Mesenchymal stem cell (in vitro differentiated cells and primary cell): ENCODE measurements at regions not wholly inside any gene's neighbourhood (a gene's known extent, or its start where the extent isn't known, plus 50 kb on each side); places are given as distances from the start of the nearest gene placed in this dataset.

Experiments used
- DNase-seq: peaks from one replicate; pipeline ENCODE4 v3.0.0-alpha.2; 2013
- H2AFZ ChIP-seq: one replicate; pipeline ENCODE4 v1.6.1; 2013; ENCODE audit warnings: low read depth, mild to moderate bottlenecking, control low read depth, inconsistent platforms, low read length, moderate library complexity
- H2AK5ac ChIP-seq: 2 replicates; pipeline ENCODE4 v1.6.1; 2013; ENCODE audit warnings: low read length, moderate library complexity, mild to moderate bottlenecking, inconsistent platforms; ENCODE audit not compliant: severe bottlenecking
- H2BK120ac ChIP-seq: one replicate; pipeline ENCODE4 v1.6.1; 2013; ENCODE audit warnings: low read depth, mild to moderate bottlenecking, inconsistent platforms, low read length, moderate library complexity
- H2BK12ac ChIP-seq, 2 experiments: one replicate each; pipeline ENCODE4 v1.6.1; 2013; ENCODE audit warnings: inconsistent platforms in 2 of 2, low read length in 2 of 2, mild to moderate bottlenecking in 2 of 2, moderate library complexity in 2 of 2, control low read depth in 1 of 2
- H2BK15ac ChIP-seq: one replicate; pipeline ENCODE4 v1.6.1; 2013; ENCODE audit warnings: mild to moderate bottlenecking, low read depth, inconsistent platforms; ENCODE audit not compliant: poor library complexity, severe bottlenecking
- H2BK5ac ChIP-seq: 2 replicates; pipeline ENCODE4 v1.6.1; 2013; ENCODE audit warnings: low read depth, mild to moderate bottlenecking, low read length, control low read depth, inconsistent platforms; ENCODE audit not compliant: poor library complexity, severe bottlenecking
- H3K14ac ChIP-seq, 2 experiments: one replicate each; pipeline ENCODE4 v1.6.1; 2013; ENCODE audit warnings: inconsistent platforms in 2 of 2, low read length in 2 of 2, control low read depth in 1 of 2, mild to moderate bottlenecking in 1 of 2, moderate library complexity in 1 of 2
- H3K18ac ChIP-seq, 2 experiments: one replicate each; pipeline ENCODE4 v1.6.1; 2013; ENCODE audit warnings: inconsistent platforms in 2 of 2, low read length in 2 of 2, control low read depth in 1 of 2, low read depth in 1 of 2, mild to moderate bottlenecking in 1 of 2
- H3K23ac ChIP-seq, 2 experiments: one replicate each; pipeline ENCODE4 v1.6.1; 2013; ENCODE audit warnings: inconsistent platforms in 2 of 2, low read length in 2 of 2, mild to moderate bottlenecking in 2 of 2, moderate library complexity in 2 of 2, control low read depth in 1 of 2
- H3K27ac ChIP-seq: 2 replicates; pipeline ENCODE4 v1.5.1; 2013; ENCODE audit warnings: mild to moderate bottlenecking, moderate library complexity, low read length, control low read depth, inconsistent platforms; ENCODE audit not compliant: poor library complexity, severe bottlenecking
- H3K27me3 ChIP-seq, 2 experiments: 2 replicates each; pipeline versions ENCODE4 v1.6.1 to v1.7.0; 2013; ENCODE audit warnings: low read length in 2 of 2, mild to moderate bottlenecking in 2 of 2, moderate library complexity in 2 of 2, control low read depth in 1 of 2, inconsistent platforms in 1 of 2; ENCODE audit not compliant: control insufficient read depth in 1 of 2, insufficient read depth in 1 of 2
- H3K36me3 ChIP-seq, 2 experiments: 2 replicates each; pipeline versions ENCODE4 v1.6.1 to v1.7.0; 2013; ENCODE audit warnings: low read length in 2 of 2, control low read depth in 1 of 2, inconsistent platforms in 1 of 2, low read depth in 1 of 2, mild to moderate bottlenecking in 1 of 2; ENCODE audit not compliant: insufficient read depth in 2 of 2, control insufficient read depth in 1 of 2
- H3K4ac ChIP-seq, 2 experiments: one replicate each; pipeline ENCODE4 v1.6.1; 2013; ENCODE audit warnings: inconsistent platforms in 2 of 2, low read length in 2 of 2, mild to moderate bottlenecking in 2 of 2, moderate library complexity in 2 of 2, control low read depth in 1 of 2, low read depth in 1 of 2
- H3K4me1 ChIP-seq: 2 replicates; pipeline ENCODE4 v1.6.1; 2013; ENCODE audit warnings: low read depth, low read length, control low read depth; ENCODE audit not compliant: control insufficient read depth, insufficient read depth
- H3K4me2 ChIP-seq: 2 replicates; pipeline ENCODE4 v1.6.1; 2013; ENCODE audit warnings: low read length, mild to moderate bottlenecking, inconsistent platforms; ENCODE audit not compliant: poor library complexity, severe bottlenecking
- H3K4me3 ChIP-seq, 2 experiments: 2 replicates each; pipeline versions ENCODE4 v1.5.1 to v1.7.0; 2013; ENCODE audit warnings: low read length in 2 of 2, mild to moderate bottlenecking in 2 of 2, control low read depth in 1 of 2, low read depth in 1 of 2; ENCODE audit not compliant: insufficient read depth in 1 of 2
- H3K79me1 ChIP-seq: replicated peaks from 2 replicates; pipeline ENCODE4 v1.6.1; 2013; ENCODE audit warnings: mild to moderate bottlenecking, control low read depth, low read length, inconsistent platforms; ENCODE audit not compliant: poor library complexity, severe bottlenecking
- H3K9ac ChIP-seq: 2 replicates; pipeline ENCODE4 v1.7.0; 2013; ENCODE audit warnings: mild to moderate bottlenecking, low read length, moderate library complexity
- H3K9me3 ChIP-seq: 2 replicates; pipeline ENCODE4 v1.7.0; 2013; ENCODE audit warnings: mild to moderate bottlenecking, low read length; ENCODE audit not compliant: control insufficient read depth
- H4K8ac ChIP-seq: one replicate; pipeline ENCODE4 v1.6.1; 2013; ENCODE audit warnings: inconsistent platforms, mild to moderate bottlenecking, low read length, moderate library complexity
- H4K91ac ChIP-seq: one replicate; pipeline ENCODE4 v1.6.1; 2013; ENCODE audit warnings: mild to moderate bottlenecking, low read length, inconsistent platforms
- WGBS: methylation state at CpG from one replicate; pipeline ENCODE4 v1.1.7; 2013; ENCODE audit warnings: mixed read lengths; 5-methylcytosine and 5-hydroxymethylcytosine counted together

DNA sequence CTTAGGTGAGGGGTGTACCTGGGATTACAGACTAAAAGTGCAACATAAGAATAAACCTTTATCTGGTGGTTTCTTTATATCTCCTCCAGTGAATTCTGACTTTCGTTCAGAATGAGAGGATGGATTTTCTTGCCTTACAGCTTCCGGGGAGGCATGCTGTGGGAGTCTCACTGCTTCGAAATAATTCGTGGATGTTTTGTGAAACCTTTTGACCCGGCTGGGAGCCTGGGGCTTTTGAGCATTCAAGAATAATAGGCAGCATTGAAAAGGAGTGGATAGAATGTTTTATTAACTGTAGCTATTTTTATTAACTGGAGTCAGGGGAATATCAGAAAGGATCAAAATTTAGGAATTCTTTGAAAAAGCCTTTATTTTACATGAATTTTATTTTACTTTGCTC lies 149.1 kb downstream of the RWDD3 start:
- no peak overlapping the region for H2AK5ac ChIP-seq
- H3K23ac ChIP-seq, result no peak overlapping the region
- no peak overlapping the region for H3K4ac ChIP-seq
- H4K8ac ChIP-seq, result no peak overlapping the region
- no peak overlapping the region for H3K9ac ChIP-seq
- H3K36me3 ChIP-seq, result no peaks in the 10 kb centered on the region
- H2BK120ac ChIP-seq, result no peak overlapping the region
- no peak overlapping the region for H3K4me2 ChIP-seq
- no peak overlapping the region for H3K14ac ChIP-seq
- H3K4me3 ChIP-seq, result no peak overlapping the region
- no peak for DNase-seq
- H2AFZ ChIP-seq, result no peak overlapping the region
- H2BK15ac ChIP-seq, result no peak overlapping the region
- WGBS, result 66% methylated on average over 5 of the region's 5 CpGs
- H3K27ac ChIP-seq, result no peak overlapping the region
- H3K79me1 ChIP-seq, result no peaks in the 10 kb centered on the region
- H4K91ac ChIP-seq, result no peak overlapping the region
- H2BK12ac ChIP-seq, result no peak overlapping the region
- no peak overlapping the region for H3K18ac ChIP-seq
- no peak overlapping the region for H2BK5ac ChIP-seq
- H3K27me3 ChIP-seq, result no peaks in the 10 kb centered on the region
- no peaks in the 10 kb centered on the region for H3K4me1 ChIP-seq
- no peaks in the 10 kb centered on the region for H3K9me3 ChIP-seq

DNA sequence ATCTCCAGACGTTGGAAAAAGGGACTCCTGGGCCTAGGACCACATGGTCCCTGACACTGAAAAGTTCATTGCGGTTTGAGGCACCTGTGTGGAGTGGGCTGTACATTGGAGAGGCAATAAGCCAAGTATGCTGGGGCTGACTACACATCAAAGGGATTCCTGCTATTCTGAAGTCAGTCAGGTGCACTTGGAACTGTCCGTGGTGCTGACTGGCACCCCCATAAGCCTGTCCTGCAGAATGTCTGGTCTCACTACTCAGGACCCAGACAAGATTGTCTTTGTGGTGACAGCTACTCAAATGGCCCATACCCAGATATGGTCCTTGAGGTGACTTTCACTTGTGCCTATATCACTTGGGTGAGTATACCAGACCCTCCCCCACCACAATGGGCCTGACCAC lies 150.6 kb downstream of the RWDD3 start:
- no peak overlapping the region for H4K8ac ChIP-seq
- H2BK120ac ChIP-seq, result no peak overlapping the region
- no peak overlapping the region for H2BK15ac ChIP-seq
- no peak overlapping the region for H3K14ac ChIP-seq
- H2AK5ac ChIP-seq, result no peak overlapping the region
- H4K91ac ChIP-seq, result no peak overlapping the region
- no peaks in the 10 kb centered on the region for H3K9me3 ChIP-seq
- no peak overlapping the region for H2AFZ ChIP-seq
- H3K4me2 ChIP-seq, result no peak overlapping the region
- 40% methylated on average over 3 of the region's 3 CpGs for WGBS
- H3K79me1 ChIP-seq, result no peaks in the 10 kb centered on the region
- no peak overlapping the region for H3K18ac ChIP-seq
- no peaks in the 10 kb centered on the region for H3K4me1 ChIP-seq
- no peak overlapping the region for H3K27ac ChIP-seq
- no peak overlapping the region for H3K4me3 ChIP-seq
- H3K9ac ChIP-seq, result no peak overlapping the region
- no peak overlapping the region for H2BK5ac ChIP-seq
- peak; percentile 6 for DNase-seq
- no peak overlapping the region for H3K23ac ChIP-seq
- no peak overlapping the region for H2BK12ac ChIP-seq
- H3K36me3 ChIP-seq, result no peaks in the 10 kb centered on the region
- H3K27me3 ChIP-seq, result no peaks in the 10 kb centered on the region
- H3K4ac ChIP-seq, result no peak overlapping the region

DNA sequence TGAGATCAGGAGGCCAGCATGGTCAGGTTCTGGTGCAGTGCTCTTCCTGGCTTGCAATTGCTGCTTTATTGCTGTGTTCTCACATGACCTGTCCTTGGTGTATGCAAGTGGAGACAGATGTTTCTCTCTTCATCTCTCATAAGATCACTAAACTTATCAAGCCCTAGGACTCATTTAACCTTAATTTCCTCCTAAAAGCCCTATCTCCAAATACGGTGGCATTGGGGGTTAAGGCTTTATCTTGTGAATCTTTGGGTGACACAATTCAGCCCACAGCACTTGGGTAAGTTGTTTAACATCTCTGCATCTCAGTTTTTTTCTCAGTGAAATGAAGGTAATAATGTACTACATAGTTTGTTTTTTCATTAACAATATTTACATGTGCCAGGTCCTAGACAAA lies 152.4 kb downstream of the RWDD3 start:
- H4K8ac ChIP-seq, result no peak overlapping the region
- no peak overlapping the region for H3K18ac ChIP-seq
- H2AK5ac ChIP-seq, result no peak overlapping the region
- no peaks in the 10 kb centered on the region for H3K36me3 ChIP-seq
- no peak overlapping the region for H3K4me2 ChIP-seq
- H2BK120ac ChIP-seq, result no peak overlapping the region
- no CpG with 5 or more reads among the region's 1 CpG for WGBS
- no peak overlapping the region for H3K27ac ChIP-seq
- H2BK5ac ChIP-seq, result no peak overlapping the region
- DNase-seq, result no peak
- H3K4me1 ChIP-seq, result no peaks in the 10 kb centered on the region
- H4K91ac ChIP-seq, result no peak overlapping the region
- peaks cover 4% of the 10 kb centered on the region for H3K9me3 ChIP-seq
- H3K23ac ChIP-seq, result no peak overlapping the region
- no peak overlapping the region for H3K9ac ChIP-seq
- no peak overlapping the region for H2BK12ac ChIP-seq
- H3K27me3 ChIP-seq, result peaks cover 0 to 4% of the 10 kb centered on the region in 2 experiments
- H3K79me1 ChIP-seq, result no peaks in the 10 kb centered on the region
- no peak overlapping the region for H3K14ac ChIP-seq
- H2AFZ ChIP-seq, result no peak overlapping the region
- no peak overlapping the region for H3K4ac ChIP-seq
- H3K4me3 ChIP-seq, result no peak overlapping the region
- no peak overlapping the region for H2BK15ac ChIP-seq

DNA sequence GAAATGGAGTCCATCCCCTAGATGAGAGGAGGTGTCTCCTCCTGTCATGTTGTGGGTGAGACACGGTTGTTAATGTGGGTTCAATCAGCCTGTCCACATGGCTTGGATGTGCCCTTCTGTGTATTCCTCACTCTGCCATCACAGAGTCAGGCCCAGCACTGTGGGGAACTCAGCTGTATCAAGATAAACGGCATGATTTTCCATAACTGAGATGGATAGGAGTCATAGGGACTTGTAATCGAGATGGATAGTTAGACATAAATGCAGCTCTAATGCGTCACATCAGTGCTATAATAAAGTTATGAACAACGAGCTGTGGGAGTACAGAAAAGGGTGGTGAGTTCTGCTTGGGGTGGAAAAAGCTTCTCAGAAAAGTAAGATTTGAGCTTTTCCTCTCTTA lies 152.9 kb downstream of the RWDD3 start:
- WGBS, result 82% methylated on average over 5 of the region's 5 CpGs
- no peak overlapping the region for H2BK12ac ChIP-seq

More for the DNA sequence above, 152.9 kb downstream of the RWDD3 start:
- no peak overlapping the region for H3K9ac ChIP-seq
- H3K9me3 ChIP-seq, result peaks cover 4% of the 10 kb centered on the region
- no peak overlapping the region for H3K18ac ChIP-seq
- H2AFZ ChIP-seq, result no peak overlapping the region
- no peak overlapping the region for H2BK15ac ChIP-seq
- H3K27ac ChIP-seq, result no peak overlapping the region
- H3K27me3 ChIP-seq, result peaks cover 0 to 4% of the 10 kb centered on the region in 2 experiments
- no peaks in the 10 kb centered on the region for H3K79me1 ChIP-seq
- H3K4me3 ChIP-seq, result no peak overlapping the region
- no peak overlapping the region for H3K4me2 ChIP-seq
- no peak overlapping the region for H4K8ac ChIP-seq
- DNase-seq, result no peak
- no peaks in the 10 kb centered on the region for H3K36me3 ChIP-seq
- peak overlapping the region in 1 of 2 experiments; percentile 44 for H3K14ac ChIP-seq
- H2AK5ac ChIP-seq, result no peak overlapping the region
- H3K4ac ChIP-seq, result no peak overlapping the region
- no peak overlapping the region for H2BK5ac ChIP-seq
- no peak overlapping the region for H2BK120ac ChIP-seq
- H3K4me1 ChIP-seq, result no peaks in the 10 kb centered on the region
- H4K91ac ChIP-seq, result no peak overlapping the region
- no peak overlapping the region for H3K23ac ChIP-seq
